ENCODE measurements at regions not wholly inside any gene's neighbourhood (a gene's known extent, or its start where the extent isn't known, plus 50 kb on each side); places are given as distances from the start of the nearest gene placed in this dataset.

GRCh38 chrX:123797543-123798447 lies 62.1 kb upstream of the XIAP start:
- TF ChIP-seq CTCF (IDR thresholded peaks at IDR 0.05; ENCODE audit: low read depth, low read length) (no peak), POLR2A (IDR thresholded peaks at IDR 0.05; ENCODE audit: extremely low read depth, insufficient read length) (no peak)

All from NB4 (cell line).